Activated naive CD8-positive, alpha-beta T cell treated with anti-CD3 and anti-CD28 coated beads, Interleukin-2, amount 50 U/mL, for 24 hours (primary cell): ENCODE measurements at regions not wholly inside any gene's neighbourhood (a gene's known extent, or its start where the extent isn't known, plus 50 kb on each side); places are given as distances from the start of the nearest gene placed in this dataset.

Source experiments
- ATAC-seq: fragments of 150-1000 bp; cut with Tn5 transposase; one replicate; pipeline ENCODE4 v1.10.0; 2021
- DNase-seq: peaks from one replicate; pipeline ENCODE4 v3.0.0; 2021
- H3K27ac Mint-ChIP-seq: one replicate; pipeline ENCODE4 v1.8.0; 2021; ENCODE audit warnings: mild to moderate bottlenecking, mixed read lengths
- H3K27me3 Mint-ChIP-seq: one replicate; pipeline ENCODE4 v1.8.0; 2021; ENCODE audit warnings: mixed read lengths
- H3K36me3 Mint-ChIP-seq: one replicate; pipeline ENCODE4 v1.8.0; 2021; ENCODE audit warnings: low read depth, mixed read lengths
- H3K4me1 Mint-ChIP-seq: one replicate; pipeline ENCODE4 v1.8.0; 2021; ENCODE audit warnings: mixed read lengths
- H3K4me3 Mint-ChIP-seq: one replicate; pipeline ENCODE4 v1.8.0; 2021; ENCODE audit warnings: mild to moderate bottlenecking, moderate library complexity, mixed read lengths
- H3K9me3 Mint-ChIP-seq: one replicate; pipeline ENCODE4 v1.8.0; 2021; ENCODE audit warnings: mixed read lengths

GRCh38 chr9:84145031-84145430 is 164.4 kb downstream of the RMI1 start:
- Mint-ChIP-seq H3K9me3 (no peaks in the 10 kb centered on the region), H3K4me3 (no peak overlapping the region), H3K27me3 (peaks cover 35% of the 10 kb centered on the region), H3K27ac (no peak overlapping the region), H3K36me3 (no peaks in the 10 kb centered on the region), H3K4me1 (peaks cover 6% of the 10 kb centered on the region)
- DNase-seq (no peak), ATAC-seq (no peak)

GRCh38 chr9:84145780-84146179 is 165.2 kb downstream of the RMI1 start:
- no peaks in the 10 kb centered on the region for H3K9me3 Mint-ChIP-seq
- H3K4me3 Mint-ChIP-seq: no peak overlapping the region
- H3K27ac Mint-ChIP-seq: no peak overlapping the region
- H3K4me1 Mint-ChIP-seq: peaks cover 2% of the 10 kb centered on the region
- DNase-seq (no peak), ATAC-seq (no peak)
- no peaks in the 10 kb centered on the region for H3K36me3 Mint-ChIP-seq
- H3K27me3 Mint-ChIP-seq: peaks cover 29% of the 10 kb centered on the region

GRCh38 chr9:84146893-84147710 is 166.5 kb downstream of the RMI1 start:
- DNase-seq: no peak
- Mint-ChIP-seq H3K4me3 (no peak overlapping the region), H3K9me3 (no peaks in the 10 kb centered on the region), H3K27ac (no peak overlapping the region), H3K27me3 (peaks cover 18% of the 10 kb centered on the region), H3K4me1 (no peaks in the 10 kb centered on the region), H3K36me3 (no peaks in the 10 kb centered on the region)
- no peak for ATAC-seq

GRCh38 chr9:84151236-84151635 is 170.6 kb downstream of the RMI1 start:
- H3K27ac Mint-ChIP-seq: no peak overlapping the region
- H3K36me3 Mint-ChIP-seq: no peaks in the 10 kb centered on the region
- ATAC-seq: no peak
- H3K4me3 Mint-ChIP-seq: no peak overlapping the region
- H3K4me1 Mint-ChIP-seq: no peaks in the 10 kb centered on the region
- H3K27me3 Mint-ChIP-seq: peaks cover 3% of the 10 kb centered on the region
- H3K9me3 Mint-ChIP-seq: no peaks in the 10 kb centered on the region
- no peak for DNase-seq

- no peak overlapping the region for H3K4me3 Mint-ChIP-seq
- H3K27me3 Mint-ChIP-seq: peaks cover 3% of the 10 kb centered on the region
- no peak overlapping the region for H3K27ac Mint-ChIP-seq
- DNase-seq: no peak
- no peaks in the 10 kb centered on the region for H3K36me3 Mint-ChIP-seq
- H3K9me3 Mint-ChIP-seq: no peaks in the 10 kb centered on the region
- no peaks in the 10 kb centered on the region for H3K4me1 Mint-ChIP-seq
- ATAC-seq: no peak
These were observed 171.0 kb downstream of the RMI1 start for GRCh38 chr9:84151640-84152039.

- ATAC-seq: no peak
- H3K9me3 Mint-ChIP-seq: no peaks in the 10 kb centered on the region
- H3K4me1 Mint-ChIP-seq: no peaks in the 10 kb centered on the region
- H3K36me3 Mint-ChIP-seq: no peaks in the 10 kb centered on the region
- H3K27me3 Mint-ChIP-seq: peaks cover 3% of the 10 kb centered on the region
- H3K27ac Mint-ChIP-seq: no peak overlapping the region
- H3K4me3 Mint-ChIP-seq: no peak overlapping the region
- DNase-seq: no peak
These were observed 171.6 kb downstream of the RMI1 start for GRCh38 chr9:84152204-84152603.

GRCh38 chr9:84153885-84154284 is 173.3 kb downstream of the RMI1 start:
- Mint-ChIP-seq H3K27ac (no peak overlapping the region), H3K9me3 (no peaks in the 10 kb centered on the region), H3K4me1 (no peaks in the 10 kb centered on the region), H3K27me3 (peaks cover 6% of the 10 kb centered on the region), H3K36me3 (no peaks in the 10 kb centered on the region), H3K4me3 (no peak overlapping the region)
- ATAC-seq (no peak), DNase-seq (no peak)

- Mint-ChIP-seq H3K27me3 (peaks cover 10% of the 10 kb centered on the region), H3K4me3 (no peak overlapping the region), H3K27ac (no peak overlapping the region), H3K36me3 (no peaks in the 10 kb centered on the region), H3K9me3 (no peaks in the 10 kb centered on the region), H3K4me1 (no peaks in the 10 kb centered on the region)
- DNase-seq (no peak), ATAC-seq (no peak)
These were observed 173.7 kb downstream of the RMI1 start for GRCh38 chr9:84154320-84154719.

GRCh38 chr9:84163052-84163650 is 177.4 kb downstream of the SLC28A3 start:
- no peak overlapping the region for H3K27ac Mint-ChIP-seq
- H3K27me3 Mint-ChIP-seq: peaks cover 18% of the 10 kb centered on the region
- no peak for DNase-seq
- no peaks in the 10 kb centered on the region for H3K9me3 Mint-ChIP-seq
- no peaks in the 10 kb centered on the region for H3K36me3 Mint-ChIP-seq
- no peak overlapping the region for H3K4me3 Mint-ChIP-seq
- no peak for ATAC-seq
- no peaks in the 10 kb centered on the region for H3K4me1 Mint-ChIP-seq

- Mint-ChIP-seq H3K27me3 (no peaks in the 10 kb centered on the region), H3K9me3 (no peaks in the 10 kb centered on the region), H3K27ac (no peak overlapping the region), H3K4me3 (no peak overlapping the region), H3K4me1 (no peaks in the 10 kb centered on the region), H3K36me3 (no peaks in the 10 kb centered on the region)
- no peak for ATAC-seq
- no peak for DNase-seq
These were observed 173.7 kb downstream of the SLC28A3 start for GRCh38 chr9:84166891-84167290.

- Mint-ChIP-seq H3K4me3 (no peak overlapping the region), H3K36me3 (no peaks in the 10 kb centered on the region), H3K9me3 (no peaks in the 10 kb centered on the region), H3K4me1 (no peaks in the 10 kb centered on the region), H3K27ac (no peak overlapping the region), H3K27me3 (peaks cover 2% of the 10 kb centered on the region)
- no peak for ATAC-seq
- no peak for DNase-seq
These were observed 171.3 kb downstream of the SLC28A3 start for GRCh38 chr9:84169240-84169639.

- Mint-ChIP-seq H3K4me3 (no peak overlapping the region), H3K4me1 (no peaks in the 10 kb centered on the region), H3K27me3 (peaks cover 2% of the 10 kb centered on the region), H3K27ac (no peak overlapping the region), H3K9me3 (no peaks in the 10 kb centered on the region), H3K36me3 (no peaks in the 10 kb centered on the region)
- DNase-seq: no peak
- ATAC-seq: no peak
These were observed 169.9 kb downstream of the SLC28A3 start for GRCh38 chr9:84170521-84171141.

- no peak overlapping the region for H3K4me3 Mint-ChIP-seq
- H3K36me3 Mint-ChIP-seq: no peaks in the 10 kb centered on the region
- no peak overlapping the region for H3K27ac Mint-ChIP-seq
- no peaks in the 10 kb centered on the region for H3K4me1 Mint-ChIP-seq
- H3K27me3 Mint-ChIP-seq: peaks cover 2% of the 10 kb centered on the region
- no peaks in the 10 kb centered on the region for H3K9me3 Mint-ChIP-seq
- no peak for ATAC-seq
- no peak for DNase-seq
These were observed 166.6 kb downstream of the SLC28A3 start for GRCh38 chr9:84173961-84174360.

GRCh38 chr9:84174486-84174885 is 166.1 kb downstream of the SLC28A3 start:
- DNase-seq (no peak), ATAC-seq (no peak)
- no peaks in the 10 kb centered on the region for H3K9me3 Mint-ChIP-seq
- no peak overlapping the region for H3K27ac Mint-ChIP-seq
- no peak overlapping the region for H3K4me3 Mint-ChIP-seq
- no peaks in the 10 kb centered on the region for H3K36me3 Mint-ChIP-seq
- peaks cover 4% of the 10 kb centered on the region for H3K27me3 Mint-ChIP-seq
- no peaks in the 10 kb centered on the region for H3K4me1 Mint-ChIP-seq

GRCh38 chr9:84177407-84177806 is 163.2 kb downstream of the SLC28A3 start:
- Mint-ChIP-seq H3K36me3 (no peaks in the 10 kb centered on the region), H3K4me3 (no peak overlapping the region), H3K4me1 (no peaks in the 10 kb centered on the region), H3K27me3 (peaks cover 4% of the 10 kb centered on the region), H3K27ac (no peak overlapping the region), H3K9me3 (no peaks in the 10 kb centered on the region)
- ATAC-seq (no peak), DNase-seq (no peak)
